Neural progenitor cell (in vitro differentiated cells): ENCODE measurements at regions not wholly inside any gene's neighbourhood (a gene's known extent, or its start where the extent isn't known, plus 50 kb on each side); places are given as distances from the start of the nearest gene placed in this dataset.

Experiments
- DNase-seq: peaks from one replicate; pipeline ENCODE4 v3.0.0-alpha.2; 2016; ENCODE audit warnings: low spot score
- H2AFZ ChIP-seq: fragments of 200-600 bp; sonication (generic); replicated peaks from 2 replicates; pipeline ENCODE4 v1.6.1; 2016; ENCODE audit warnings: antibody characterized with exemption
- H3F3A ChIP-seq: fragments of 200-600 bp; sonication (generic); 2 replicates; pipeline ENCODE4 v1.6.1; 2016; ENCODE audit warnings: antibody characterized with exemption, low read depth
- H3K27ac ChIP-seq: fragments of 200-600 bp; sonication (generic); 2 replicates; pipeline ENCODE4 v1.5.1; 2016; ENCODE audit warnings: mild to moderate bottlenecking
- H3K27me3 ChIP-seq: fragments of 200-600 bp; sonication (generic); 2 replicates; pipeline ENCODE4 v1.6.1; 2016; ENCODE audit warnings: mild to moderate bottlenecking, moderate library complexity
- H3K36me3 ChIP-seq: fragments of 200-600 bp; sonication (generic); 2 replicates; pipeline ENCODE4 v1.5.1; 2016
- H3K4me1 ChIP-seq: fragments of 200-600 bp; sonication (generic); 2 replicates; pipeline ENCODE4 v1.6.1; 2016; ENCODE audit warnings: mixed run types
- H3K4me2 ChIP-seq: fragments of 200-600 bp; sonication (generic); 2 replicates; pipeline ENCODE4 v1.6.1; 2016
- H3K4me3 ChIP-seq: fragments of 200-600 bp; sonication (generic); 2 replicates; pipeline ENCODE4 v1.5.1; 2016
- H3K79me2 ChIP-seq: fragments of 200-600 bp; sonication (generic); 2 replicates; pipeline ENCODE4 v1.6.1; 2016; ENCODE audit warnings: low read depth
- H3K9ac ChIP-seq: fragments of 200-600 bp; sonication (generic); 2 replicates; pipeline ENCODE4 v1.6.1; 2016
- H3K9me3 ChIP-seq: fragments of 200-600 bp; sonication (generic); 2 replicates; pipeline ENCODE4 v1.5.1; 2016; ENCODE audit warnings: low read depth
- H4K20me1 ChIP-seq: fragments of 200-600 bp; sonication (generic); 2 replicates; pipeline ENCODE4 v1.6.1; 2016; ENCODE audit warnings: low read depth
- H3K27ac Mint-ChIP-seq: 3 replicates; pipeline ENCODE4 v1.8.0; 2021; ENCODE audit warnings: mixed read lengths
- H3K27me3 Mint-ChIP-seq: 2 replicates; pipeline ENCODE4 v1.8.0; 2022; ENCODE audit warnings: low read depth, mild to moderate bottlenecking, inconsistent platforms, moderate library complexity, mixed read lengths; ENCODE audit not compliant: insufficient read depth
- H3K36me3 Mint-ChIP-seq: 3 replicates; pipeline ENCODE4 v1.8.0; 2021; ENCODE audit warnings: mixed read lengths
- H3K4me1 Mint-ChIP-seq: 3 replicates; pipeline ENCODE4 v1.8.0; 2021; ENCODE audit warnings: mixed read lengths
- H3K4me3 Mint-ChIP-seq: 3 replicates; pipeline ENCODE4 v1.8.0; 2021; ENCODE audit warnings: mild to moderate bottlenecking, moderate library complexity, mixed read lengths
- H3K9me3 Mint-ChIP-seq: 3 replicates; pipeline ENCODE4 v1.8.0; 2020; ENCODE audit warnings: mixed read lengths
- CTCF ChIP-seq: fragments of 200-600 bp; sonication (generic); IDR thresholded peaks from 2 replicates; pipeline ENCODE4 v1.5.1; 2017; ENCODE audit warnings: antibody characterized with exemption, mild to moderate bottlenecking
- EZH2 ChIP-seq: fragments of 200-600 bp; sonication (generic); IDR thresholded peaks from 2 replicates; pipeline ENCODE4 v1.6.1; 2017; ENCODE audit warnings: antibody characterized with exemption, mild to moderate bottlenecking, moderate library complexity
- EZH2phosphoT487 ChIP-seq: fragments of 200-600 bp; sonication (generic); IDR thresholded peaks from 2 replicates; pipeline ENCODE4 v1.6.1; 2017; ENCODE audit warnings: antibody characterized with exemption

- H3K27ac ChIP-seq, result no peak overlapping the region
- H3K4me1 Mint-ChIP-seq, result peaks cover 3% of the 10 kb centered on the region
Observed at GRCh38 chr7:351681-352480, 61.9 kb downstream of the FOXL3 start.

DNA sequence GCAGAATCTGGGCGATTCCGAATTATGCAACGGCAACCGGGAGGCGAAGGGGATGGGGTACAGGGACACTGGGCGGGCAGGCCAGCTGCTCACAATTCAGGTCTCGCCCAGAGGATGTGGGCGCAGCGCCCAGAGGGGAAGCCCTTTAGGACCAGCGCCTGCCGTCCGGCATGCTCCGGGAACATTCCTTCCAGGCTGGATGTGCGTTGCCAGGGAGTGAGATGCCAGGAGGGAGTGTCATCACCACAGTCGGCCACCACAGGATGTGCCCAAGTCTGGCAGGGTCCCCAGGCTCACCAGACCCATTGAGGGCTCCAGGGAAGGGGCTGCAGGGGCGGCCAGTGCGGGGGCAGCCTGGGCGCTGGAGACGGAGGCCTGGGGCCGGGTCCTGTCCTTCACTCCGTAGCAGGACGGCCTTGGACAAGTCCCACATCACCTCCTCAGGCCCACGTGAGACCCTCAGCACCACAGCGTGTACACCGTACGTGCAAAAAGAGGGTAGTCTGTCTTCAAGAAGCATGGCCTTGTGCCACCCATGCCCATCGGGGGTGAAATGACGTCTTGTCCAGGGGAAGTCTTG is 63.9 kb downstream of the FOXL3 start:
- Mint-ChIP-seq H3K4me1 (peaks cover 6% of the 10 kb centered on the region), H3K27ac (no peak overlapping the region), H3K36me3 (no peaks in the 10 kb centered on the region), H3K4me3 (no peak overlapping the region), H3K9me3 (peaks cover 1% of the 10 kb centered on the region), H3K27me3 (peaks cover 7% of the 10 kb centered on the region)
- no peaks in the 10 kb centered on the region for H4K20me1 ChIP-seq
- peaks cover 6% of the 10 kb centered on the region for H3K27me3 ChIP-seq
- H3K9ac ChIP-seq, result no peak overlapping the region
- H3K9me3 ChIP-seq, result no peaks in the 10 kb centered on the region
- no peaks in the 10 kb centered on the region for H3K36me3 ChIP-seq
- H3K4me2 ChIP-seq, result no peak overlapping the region
- no peaks in the 10 kb centered on the region for H3K79me2 ChIP-seq
- H2AFZ ChIP-seq, result no peak overlapping the region
- no peak overlapping the region for H3K27ac ChIP-seq
- TF ChIP-seq EZH2phosphoT487, result no peak
- no peak for TF ChIP-seq CTCF
- no peak for TF ChIP-seq EZH2
- no peak overlapping the region for H3K4me3 ChIP-seq
- H3K4me1 ChIP-seq, result no peaks in the 10 kb centered on the region
- DNase-seq, result no peak
- H3F3A ChIP-seq, result no peaks in the 10 kb centered on the region

More at GRCh38 chr7:351681-352480, 61.9 kb downstream of the FOXL3 start:
- TF ChIP-seq EZH2phosphoT487 (no peak), EZH2 (no peak), CTCF (no peak)
- Histone ChIP-seq H3F3A (no peaks in the 10 kb centered on the region), H4K20me1 (no peaks in the 10 kb centered on the region), H3K36me3 (no peaks in the 10 kb centered on the region), H2AFZ (no peak overlapping the region), H3K79me2 (no peaks in the 10 kb centered on the region), H3K9ac (no peak overlapping the region), H3K4me3 (no peak overlapping the region), H3K9me3 (no peaks in the 10 kb centered on the region), H3K4me2 (no peak overlapping the region), H3K27me3 (no peaks in the 10 kb centered on the region), H3K4me1 (no peaks in the 10 kb centered on the region)
- peaks cover 2% of the 10 kb centered on the region for H3K27me3 Mint-ChIP-seq
- no peak for DNase-seq
- no peak overlapping the region for H3K27ac Mint-ChIP-seq
- no peaks in the 10 kb centered on the region for H3K36me3 Mint-ChIP-seq
- no peak overlapping the region for H3K4me3 Mint-ChIP-seq
- peaks cover 4% of the 10 kb centered on the region for H3K9me3 Mint-ChIP-seq

- H2AFZ ChIP-seq, result no peak overlapping the region
Observed at GRCh38 chr7:354597-355470, 64.9 kb downstream of the FOXL3 start.

More at GRCh38 chr7:354597-355470, 64.9 kb downstream of the FOXL3 start:
- no peak for TF ChIP-seq CTCF
- no peak for TF ChIP-seq EZH2phosphoT487
- no peak for TF ChIP-seq EZH2
- H3K27me3 Mint-ChIP-seq, result peaks cover 10% of the 10 kb centered on the region
- H3K27ac Mint-ChIP-seq, result no peak overlapping the region
- Histone ChIP-seq H3K36me3 (no peaks in the 10 kb centered on the region), H4K20me1 (no peaks in the 10 kb centered on the region), H3K4me2 (no peak overlapping the region), H3K4me1 (no peaks in the 10 kb centered on the region), H3K27me3 (peaks cover 16% of the 10 kb centered on the region), H3K27ac (no peak overlapping the region), H3K4me3 (no peak overlapping the region), H3K9ac (no peak overlapping the region), H3K9me3 (no peaks in the 10 kb centered on the region), H3F3A (no peaks in the 10 kb centered on the region), H3K79me2 (no peaks in the 10 kb centered on the region)
- no peaks in the 10 kb centered on the region for H3K36me3 Mint-ChIP-seq
- no peak for DNase-seq
- no peaks in the 10 kb centered on the region for H3K9me3 Mint-ChIP-seq
- H3K4me1 Mint-ChIP-seq, result peaks cover 6% of the 10 kb centered on the region
- H3K4me3 Mint-ChIP-seq, result no peak overlapping the region
